HG02852 (cell line): ENCODE measurements at regions not wholly inside any gene's neighbourhood (a gene's known extent, or its start where the extent isn't known, plus 50 kb on each side); places are given as distances from the start of the nearest gene placed in this dataset.

Experiments used
- ATAC-seq: cut with Tn5 transposase; IDR thresholded peaks from one replicate; pipeline ENCODE4 v1.9.1; 2021; ENCODE audit warnings: mild to moderate bottlenecking, moderate library complexity; ENCODE audit not compliant: unreplicated experiment

DNA sequence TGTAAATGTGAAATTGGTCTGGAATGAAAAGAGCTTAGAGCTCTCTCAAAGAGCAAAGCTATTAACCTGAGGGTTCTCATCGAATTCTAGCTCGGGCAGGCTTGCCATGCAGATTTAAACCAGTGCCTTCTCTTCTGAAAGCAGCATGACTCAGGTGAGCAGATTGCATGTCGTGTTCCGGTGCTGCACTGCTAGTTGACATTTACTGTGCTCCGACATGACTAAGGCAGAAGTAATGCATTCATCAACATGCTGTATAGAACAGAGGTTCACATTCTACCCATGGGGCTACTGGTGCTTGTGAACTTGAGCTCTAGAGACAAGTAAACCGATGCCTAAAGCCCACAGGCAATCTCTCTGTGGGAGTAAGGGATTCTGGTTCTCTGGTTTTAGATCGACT is 947.7 kb downstream of the EFNB2 start:
- ATAC-seq, result no peak

DNA sequence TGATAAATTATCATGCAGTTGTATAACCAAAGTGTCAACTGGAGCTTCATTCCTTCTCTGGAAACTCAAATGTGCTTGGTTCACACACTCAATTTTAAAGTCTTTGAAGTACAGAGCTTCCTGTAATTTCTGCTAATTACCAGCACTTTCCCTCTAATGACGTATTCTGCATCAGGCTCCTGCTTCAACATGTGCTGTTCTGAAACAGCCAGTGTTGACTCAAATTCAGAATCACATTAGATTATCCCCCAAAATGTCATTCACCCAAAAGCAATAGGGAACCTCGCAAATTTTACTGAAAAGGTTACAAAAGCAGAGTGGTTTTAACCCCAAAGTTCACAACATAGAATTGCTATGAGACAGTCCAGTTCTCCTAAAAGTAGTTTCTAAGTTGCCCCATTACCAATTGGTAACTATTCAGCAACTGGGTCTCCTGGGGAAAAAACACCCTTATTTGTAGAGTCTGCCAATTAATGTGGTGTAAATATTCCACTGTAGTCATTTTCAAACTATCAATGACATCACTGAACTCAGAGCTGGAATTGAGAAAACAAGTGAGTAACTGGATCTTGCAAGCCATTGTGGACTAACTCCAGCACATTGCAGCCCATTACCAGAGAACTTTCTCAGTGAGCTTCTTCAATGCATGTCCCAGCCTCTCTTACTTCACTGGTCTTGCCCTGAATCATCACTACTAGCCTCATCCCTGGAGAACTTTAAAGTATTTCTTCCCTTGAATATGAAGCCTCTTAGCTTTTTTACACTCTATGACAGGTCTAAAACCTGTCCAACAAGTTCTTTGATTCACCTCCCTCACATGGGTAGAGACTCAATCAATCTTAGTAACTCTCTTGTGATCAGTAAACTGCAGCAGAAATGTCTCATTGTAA is 955.4 kb downstream of the EFNB2 start:
- ATAC-seq, result no peak

DNA sequence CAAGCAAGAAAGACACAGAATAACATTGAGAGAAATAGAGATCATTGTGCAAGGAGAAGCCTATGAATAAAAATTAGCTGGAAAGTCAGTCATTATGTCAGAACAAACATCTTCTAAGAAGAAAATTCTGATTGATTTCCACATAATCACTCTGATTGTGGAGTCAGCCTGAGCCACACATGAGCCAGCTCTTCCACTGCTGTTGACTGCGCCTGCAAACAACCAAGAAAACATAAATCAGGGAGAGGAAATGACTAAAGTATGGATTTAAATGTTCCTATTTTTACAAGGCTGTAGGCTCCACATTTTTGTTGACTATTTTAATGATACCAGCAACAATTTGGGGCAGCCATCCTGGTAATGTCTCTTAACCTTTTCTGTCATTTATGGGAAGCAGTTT is 962.3 kb downstream of the EFNB2 start:
- ATAC-seq, result no peak

DNA sequence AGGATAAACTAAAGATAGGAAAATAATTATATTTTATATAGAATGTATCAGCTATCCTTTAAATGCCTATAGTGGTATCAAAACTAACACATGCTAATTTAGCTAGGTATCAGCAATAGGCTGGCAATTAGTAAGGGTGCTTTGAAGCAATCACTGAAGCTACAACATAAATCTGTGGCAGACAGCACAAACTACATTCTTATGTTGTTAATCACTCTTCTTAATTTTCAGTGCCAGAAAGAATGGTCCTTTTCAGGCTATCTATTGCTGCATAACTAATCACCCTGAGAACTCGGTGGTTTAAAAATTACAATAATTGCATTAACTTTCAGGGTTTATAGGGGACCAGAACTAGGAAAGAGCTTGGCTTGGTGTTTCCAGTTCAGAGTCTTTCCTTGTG is 963.1 kb downstream of the EFNB2 start:
- no peak for ATAC-seq

DNA sequence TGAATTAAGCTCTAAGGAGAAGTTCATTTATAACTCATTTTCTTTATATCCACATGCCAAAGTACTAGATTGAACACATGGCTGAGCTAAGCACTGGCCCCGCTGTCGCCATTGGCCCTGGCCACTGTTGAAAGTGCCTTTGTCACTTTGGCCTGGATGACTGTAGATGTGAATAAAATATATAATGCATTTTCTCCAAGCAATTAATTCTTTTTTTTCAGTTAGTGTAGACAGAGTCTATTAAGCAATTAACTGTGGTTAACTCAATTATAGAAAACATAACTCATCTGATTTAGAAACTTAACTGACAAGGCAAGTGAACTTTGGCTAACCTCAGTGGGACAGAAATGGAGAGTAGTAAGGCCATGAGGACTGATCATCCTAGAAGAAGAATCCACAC is 965.6 kb downstream of the EFNB2 start:
- ATAC-seq, result no peak

DNA sequence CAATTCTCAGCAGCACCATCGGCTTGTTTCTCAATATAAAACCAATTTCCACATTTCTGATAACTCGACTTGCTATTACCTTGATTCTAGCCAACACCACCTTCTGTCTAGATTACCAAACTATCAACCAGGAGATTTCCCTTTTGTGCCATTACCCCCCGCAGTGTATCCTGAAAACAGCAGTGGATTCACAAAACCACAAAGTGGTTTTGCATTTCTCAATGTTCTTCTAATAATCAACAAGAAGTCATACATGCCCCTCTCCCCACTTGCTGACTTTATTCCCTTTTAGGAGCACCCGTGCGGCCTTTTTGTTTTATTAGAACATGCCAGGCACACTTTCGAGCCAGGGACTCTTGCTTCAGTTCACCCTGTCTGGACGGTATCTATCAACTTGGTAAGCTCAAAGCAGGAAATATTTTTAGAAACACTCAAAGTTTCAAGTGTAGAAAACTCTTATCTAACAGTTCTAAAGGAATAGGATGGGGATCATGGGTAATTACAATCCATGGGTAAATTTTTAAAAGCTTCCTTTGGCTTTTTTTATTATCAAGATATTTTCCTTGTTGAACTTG is 967.4 kb downstream of the EFNB2 start:
- no peak for ATAC-seq

DNA sequence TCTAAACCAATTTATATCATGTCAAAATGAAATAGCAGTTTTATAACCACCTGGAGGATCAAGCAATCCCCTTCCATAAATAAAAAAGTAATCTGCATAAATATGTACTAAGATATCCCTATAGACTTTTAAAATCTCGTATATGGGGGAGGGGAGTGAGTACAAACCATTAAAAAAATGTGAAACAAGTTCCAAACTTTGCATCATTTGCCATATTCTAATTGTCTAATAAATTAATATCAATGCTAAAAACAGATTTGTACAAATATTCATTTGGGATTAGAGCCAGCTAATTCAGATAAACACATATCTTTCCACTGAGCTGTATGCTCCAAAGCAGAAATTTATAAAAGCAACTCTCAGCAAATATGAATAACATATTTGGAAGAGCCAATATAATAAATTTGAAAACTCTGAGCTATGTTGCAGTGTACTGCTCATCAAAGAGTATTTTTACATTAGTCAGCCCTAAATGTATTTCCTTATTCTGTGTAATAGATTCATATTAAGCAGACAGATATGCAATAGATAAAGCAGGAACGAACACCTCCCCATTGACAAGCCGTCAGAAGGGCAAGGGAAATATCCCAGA is 970.2 kb downstream of the EFNB2 start:
- ATAC-seq, result no peak

DNA sequence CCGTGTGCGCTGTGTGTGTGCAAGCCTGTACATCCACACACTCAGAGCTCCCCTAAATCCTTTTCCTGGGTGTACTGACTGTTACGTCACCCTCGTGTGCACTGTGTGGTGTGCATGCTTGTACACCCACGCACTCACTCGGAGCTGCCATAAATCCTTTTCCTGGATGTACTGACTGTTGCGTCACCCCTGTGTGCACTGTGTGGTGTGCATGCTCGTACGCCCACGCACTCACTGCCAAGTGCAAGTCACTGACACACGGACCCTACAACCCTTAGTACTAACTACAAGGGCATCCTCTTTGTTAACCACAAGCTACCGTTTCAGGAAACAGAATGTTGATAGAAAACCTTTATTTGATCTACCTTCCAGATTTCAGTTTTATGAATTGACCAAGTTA is 983.4 kb downstream of the EFNB2 start:
- no peak for ATAC-seq

DNA sequence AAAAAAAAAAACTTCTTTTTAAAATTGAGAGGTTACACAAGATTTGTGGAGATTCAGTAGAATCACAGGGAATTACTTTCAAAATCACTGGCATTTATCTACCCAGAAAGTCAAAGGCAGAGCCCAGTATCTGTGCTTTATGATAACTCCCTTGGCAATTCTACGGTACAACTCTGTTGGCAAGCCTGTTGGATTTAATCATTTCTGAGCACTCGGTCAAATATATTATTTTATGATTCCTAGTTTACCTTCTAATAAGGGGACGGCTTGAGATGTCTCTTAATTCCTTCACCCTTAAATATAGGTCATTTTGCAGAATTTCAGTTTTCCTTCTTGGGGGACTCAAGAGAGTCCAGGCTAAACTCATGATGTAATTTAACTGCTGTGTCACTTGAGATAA is 987.6 kb downstream of the EFNB2 start:
- no peak for ATAC-seq

DNA sequence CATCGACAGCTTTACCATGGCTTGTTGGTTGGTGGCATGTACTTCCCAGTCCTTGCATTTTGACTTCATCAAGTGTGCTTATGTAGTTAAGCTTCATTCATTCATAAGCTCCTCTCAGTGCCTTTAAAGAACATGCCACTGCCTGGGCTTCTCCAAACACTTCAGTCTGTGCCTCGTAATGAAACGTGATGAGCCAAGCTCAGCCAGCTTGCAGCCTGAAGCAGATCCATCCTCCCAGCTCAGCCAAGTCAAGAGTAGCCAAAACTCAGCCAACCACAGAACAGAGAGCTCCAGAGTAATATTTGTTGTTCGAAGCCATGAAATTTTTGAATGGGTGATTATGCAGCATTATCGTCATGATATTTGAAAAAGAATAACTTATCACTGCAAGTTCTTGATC is 989.7 kb downstream of the EFNB2 start:
- ATAC-seq, result no peak

DNA sequence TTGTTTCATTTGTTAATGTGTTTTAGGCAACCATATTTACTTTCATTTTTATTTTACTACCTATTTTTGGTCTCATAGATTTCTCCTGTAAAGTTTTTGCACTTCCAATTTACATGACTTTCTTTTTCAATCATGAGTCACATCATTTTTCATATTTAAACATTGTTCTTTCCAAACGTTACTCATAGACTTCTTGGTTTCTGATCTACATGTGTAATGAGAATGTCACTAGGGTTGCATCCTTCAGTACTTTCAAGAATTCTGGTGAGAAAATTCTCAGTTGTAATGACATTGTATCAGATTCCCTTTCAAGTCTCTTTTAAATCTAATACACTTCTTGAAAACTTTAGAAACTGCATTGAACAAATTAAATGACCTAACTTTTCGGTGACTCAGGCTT is 991.7 kb downstream of the EFNB2 start:
- ATAC-seq, result no peak

DNA sequence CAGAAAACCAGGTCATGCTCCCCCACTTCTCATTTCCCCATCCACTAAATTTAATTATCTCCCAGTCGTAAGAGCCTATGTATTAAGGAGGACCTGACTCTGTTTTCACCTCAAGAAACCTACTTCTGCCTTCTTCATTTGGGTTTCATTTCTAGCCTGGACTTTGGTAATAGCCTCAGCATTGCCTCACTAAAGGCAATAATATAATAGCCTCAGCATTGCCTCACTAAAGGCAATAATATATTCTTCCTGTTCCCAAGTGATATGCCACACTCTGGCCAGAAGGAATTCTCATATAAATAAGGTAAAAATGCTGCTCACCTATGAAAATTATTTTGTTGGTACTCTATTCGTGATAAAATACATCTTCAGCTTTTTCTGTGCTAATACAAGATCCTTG is 993.9 kb downstream of the EFNB2 start:
- no peak for ATAC-seq

DNA sequence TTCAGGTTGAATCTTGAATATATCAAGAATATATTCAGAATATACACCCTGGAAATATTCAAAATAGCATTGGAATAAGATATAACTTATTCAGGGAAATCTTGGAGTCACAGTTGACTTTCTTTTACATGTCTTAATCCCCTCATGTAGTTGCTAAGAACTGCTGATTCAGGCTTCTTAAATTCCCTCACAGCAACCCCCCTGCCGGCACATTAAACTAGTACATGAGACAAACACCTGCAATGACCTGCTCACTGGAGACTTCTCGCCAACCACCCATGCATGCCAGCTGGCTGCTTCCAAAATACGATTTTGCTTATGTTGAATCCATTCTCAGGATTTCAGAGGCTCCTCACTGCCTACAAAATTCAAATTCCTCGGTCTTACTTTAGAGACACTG is 997.1 kb downstream of the EFNB2 start:
- ATAC-seq, result no peak

DNA sequence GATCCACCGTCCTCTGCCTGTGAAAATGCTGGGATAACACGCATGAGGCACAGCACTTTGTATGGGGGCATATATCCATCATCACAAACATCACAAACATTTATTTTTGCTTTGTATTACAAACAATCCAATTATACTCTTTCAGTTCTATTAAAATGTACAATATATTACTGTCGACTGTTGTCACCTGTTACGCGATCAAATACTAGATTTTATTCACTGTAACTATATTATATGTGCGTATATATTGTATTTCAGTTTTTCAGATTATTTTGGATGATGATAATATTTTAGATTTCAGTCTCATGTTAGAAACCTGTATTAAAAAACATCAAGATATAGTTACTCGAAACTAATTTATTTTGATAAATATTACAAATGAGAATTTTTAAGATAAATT is 998.3 kb downstream of the EFNB2 start:
- ATAC-seq, result no peak

DNA sequence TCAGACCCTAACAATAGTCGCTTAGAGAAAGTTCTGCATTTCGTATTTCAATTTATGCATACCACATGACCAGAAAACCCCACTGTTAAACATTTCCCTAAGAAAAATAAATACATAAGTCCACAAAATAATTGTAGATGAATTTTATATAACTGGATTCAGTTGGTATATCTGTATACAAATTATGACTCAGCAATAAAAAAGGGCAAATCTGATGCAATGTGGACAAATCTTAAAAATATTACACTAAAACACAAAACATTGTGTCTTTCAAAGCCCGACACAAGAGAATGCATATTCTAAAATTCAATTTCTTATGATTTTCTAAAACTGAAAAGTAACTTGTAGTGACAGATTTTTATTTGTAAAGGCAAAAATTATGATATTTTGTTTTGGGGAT is 1005.0 kb downstream of the EFNB2 start:
- ATAC-seq, result no peak

DNA sequence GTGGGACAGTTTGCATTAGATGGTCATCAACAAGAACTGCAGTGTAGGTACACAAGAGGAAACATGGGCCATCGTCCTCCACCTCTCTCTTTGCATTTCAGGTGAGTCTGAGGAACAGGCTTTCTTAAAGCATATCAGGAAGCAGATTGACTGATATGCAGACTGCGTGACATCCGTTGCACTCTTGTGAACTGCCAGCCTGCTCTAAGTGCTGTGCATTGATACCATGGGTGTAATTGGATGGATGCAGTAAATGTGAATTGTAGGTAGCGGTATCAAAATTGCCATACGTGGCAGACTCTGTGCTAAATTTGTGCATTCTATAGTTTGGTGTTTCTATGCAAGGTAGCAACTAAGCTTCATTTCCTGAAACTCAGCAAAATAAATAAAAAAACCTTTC is 1008.3 kb downstream of the EFNB2 start:
- no peak for ATAC-seq

DNA sequence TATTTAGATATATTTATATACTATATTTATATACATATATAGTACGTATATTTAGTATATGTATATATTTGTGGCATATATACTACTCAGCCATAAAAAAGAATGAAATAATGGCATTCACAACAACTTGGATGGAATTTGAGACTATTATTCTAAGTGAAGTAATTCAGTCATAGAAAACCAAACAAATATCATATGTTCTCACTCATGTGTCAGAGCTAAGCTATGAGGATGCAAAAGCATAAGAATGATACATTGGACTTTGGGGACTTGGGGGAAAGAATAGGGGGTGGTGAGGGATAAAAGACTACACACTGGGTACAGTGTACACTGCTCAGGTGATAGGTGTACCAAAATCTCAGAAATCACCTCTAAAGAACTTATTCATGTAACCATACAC is 1015.7 kb downstream of the EFNB2 start:
- no peak for ATAC-seq

DNA sequence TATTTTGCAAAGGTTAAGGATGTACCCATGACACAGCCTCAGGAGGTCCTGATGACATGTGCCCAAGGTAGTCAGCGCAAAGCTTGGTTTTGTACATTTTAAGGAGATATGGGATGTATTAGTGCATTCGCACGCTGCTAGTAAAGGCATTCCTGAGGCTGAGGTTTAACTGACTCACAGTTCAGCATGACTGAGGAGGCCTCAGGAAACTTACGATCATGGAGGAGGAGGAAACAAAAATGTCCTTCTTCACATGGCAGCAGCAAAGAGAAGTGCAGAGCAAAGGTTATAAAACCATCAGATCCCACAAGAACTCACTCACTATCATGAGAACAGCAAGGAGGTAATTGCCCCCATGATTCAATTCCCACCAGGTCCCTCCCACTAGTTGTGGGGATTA is 1017.4 kb downstream of the EFNB2 start:
- ATAC-seq, result no peak

DNA sequence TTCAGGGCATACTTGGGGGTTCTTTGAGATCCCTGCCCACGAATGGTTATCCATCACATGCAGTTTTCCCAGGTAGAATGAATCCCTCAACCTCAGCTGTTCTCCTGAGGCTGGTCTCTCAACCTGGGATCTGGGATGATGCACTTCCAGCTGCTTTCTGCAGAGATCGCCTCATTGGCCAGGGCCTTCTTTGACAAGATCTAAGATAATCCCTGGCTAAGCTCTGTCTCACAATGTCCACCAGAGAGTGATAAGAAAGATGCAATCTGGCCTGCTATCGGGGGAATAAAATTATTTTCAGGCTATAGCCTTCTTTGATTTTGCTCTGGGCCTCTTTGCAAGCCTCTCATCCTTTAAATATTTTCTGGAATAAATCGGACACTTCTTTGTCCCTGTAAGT is 1021.1 kb downstream of the EFNB2 start:
- ATAC-seq, result no peak

DNA sequence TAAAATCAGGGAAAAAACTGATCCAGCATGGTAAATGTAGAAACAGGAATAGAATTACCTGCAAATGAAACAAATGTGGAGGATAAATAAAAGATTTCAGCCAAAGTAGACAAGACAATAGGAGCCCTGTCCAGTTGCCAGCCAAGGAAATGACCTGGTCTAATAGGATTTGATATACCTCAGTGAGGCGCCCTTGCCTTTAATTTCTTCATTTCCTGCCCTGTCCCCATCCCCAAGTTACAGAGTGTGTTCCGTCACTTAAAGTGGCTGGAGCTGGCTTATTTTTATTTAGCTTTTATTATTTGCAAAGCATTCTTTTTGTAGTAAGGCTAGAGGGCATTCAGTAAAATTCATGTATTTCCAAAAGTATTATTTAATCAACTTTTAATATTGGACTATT is 1022.0 kb downstream of the EFNB2 start:
- ATAC-seq, result no peak

DNA sequence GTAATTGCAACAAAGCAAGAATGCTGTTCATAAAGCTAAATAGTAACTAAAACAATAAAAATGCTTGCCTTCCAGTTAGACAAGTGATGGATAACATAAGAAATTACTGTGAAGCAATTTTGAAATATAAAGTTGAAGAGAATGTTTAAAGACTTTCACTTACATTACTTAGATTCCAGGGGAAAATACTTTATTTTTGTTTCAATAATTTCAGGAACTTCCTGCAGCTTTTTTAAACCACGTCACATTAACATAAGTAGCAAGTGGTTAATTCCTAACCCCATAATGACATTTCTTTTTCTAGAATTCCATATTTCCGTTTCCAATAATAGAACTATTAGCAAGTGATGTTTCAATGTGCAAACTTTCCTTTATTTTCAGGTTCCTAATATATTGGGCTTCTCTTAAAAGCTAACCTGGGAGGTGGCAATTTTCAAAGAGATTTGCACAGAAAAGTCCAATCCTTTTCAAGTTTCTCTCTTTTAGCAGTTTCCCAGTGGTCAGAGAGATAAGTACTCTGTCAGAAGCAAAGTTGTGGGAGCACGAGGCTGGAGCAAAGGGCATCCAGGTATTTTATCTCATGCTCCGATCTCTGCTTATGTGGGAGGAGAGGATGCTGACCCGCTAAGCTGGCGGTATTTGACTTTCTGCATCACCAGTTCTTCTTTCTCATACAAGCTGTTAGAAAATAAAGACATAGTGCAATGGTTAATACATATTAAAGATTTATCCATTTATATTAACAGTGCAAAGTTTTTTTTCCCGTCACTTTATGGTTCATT is 1025.3 kb downstream of the EFNB2 start:
- ATAC-seq, result no peak

DNA sequence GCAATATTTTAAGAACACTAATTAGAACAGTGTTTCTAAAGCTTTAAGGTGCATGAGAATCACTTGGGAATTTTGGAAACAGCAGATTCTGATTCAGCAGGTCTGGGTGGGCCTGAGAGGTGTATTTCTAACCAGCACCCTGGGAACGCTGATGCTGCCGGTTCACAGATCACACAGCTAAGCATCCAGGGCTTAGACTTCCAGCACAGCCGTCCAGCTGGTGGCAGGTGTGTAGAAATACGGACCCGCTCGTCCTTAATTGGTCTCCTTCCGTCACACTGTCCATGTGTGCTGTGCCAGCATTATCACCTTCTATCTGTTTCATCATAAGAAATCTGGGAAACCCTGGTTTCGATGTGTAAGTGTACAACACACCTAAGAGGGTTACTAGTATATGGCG is 1029.0 kb downstream of the EFNB2 start:
- ATAC-seq, result no peak
